Fibroblast of peridontal ligament (primary cell): ENCODE measurements at regions not wholly inside any gene's neighbourhood (a gene's known extent, or its start where the extent isn't known, plus 50 kb on each side); places are given as distances from the start of the nearest gene placed in this dataset.
"Not testable (repeated sequence)": the region's sequence is repeated elsewhere in the genome, so short reads cannot be mapped to it uniquely, and the experiment has no call there.

ENCODE experiments used
- DNase-seq: peaks from one replicate; pipeline ENCODE4 v3.0.0-alpha.2; 2010; ENCODE audit errors: extremely low read depth

DNA sequence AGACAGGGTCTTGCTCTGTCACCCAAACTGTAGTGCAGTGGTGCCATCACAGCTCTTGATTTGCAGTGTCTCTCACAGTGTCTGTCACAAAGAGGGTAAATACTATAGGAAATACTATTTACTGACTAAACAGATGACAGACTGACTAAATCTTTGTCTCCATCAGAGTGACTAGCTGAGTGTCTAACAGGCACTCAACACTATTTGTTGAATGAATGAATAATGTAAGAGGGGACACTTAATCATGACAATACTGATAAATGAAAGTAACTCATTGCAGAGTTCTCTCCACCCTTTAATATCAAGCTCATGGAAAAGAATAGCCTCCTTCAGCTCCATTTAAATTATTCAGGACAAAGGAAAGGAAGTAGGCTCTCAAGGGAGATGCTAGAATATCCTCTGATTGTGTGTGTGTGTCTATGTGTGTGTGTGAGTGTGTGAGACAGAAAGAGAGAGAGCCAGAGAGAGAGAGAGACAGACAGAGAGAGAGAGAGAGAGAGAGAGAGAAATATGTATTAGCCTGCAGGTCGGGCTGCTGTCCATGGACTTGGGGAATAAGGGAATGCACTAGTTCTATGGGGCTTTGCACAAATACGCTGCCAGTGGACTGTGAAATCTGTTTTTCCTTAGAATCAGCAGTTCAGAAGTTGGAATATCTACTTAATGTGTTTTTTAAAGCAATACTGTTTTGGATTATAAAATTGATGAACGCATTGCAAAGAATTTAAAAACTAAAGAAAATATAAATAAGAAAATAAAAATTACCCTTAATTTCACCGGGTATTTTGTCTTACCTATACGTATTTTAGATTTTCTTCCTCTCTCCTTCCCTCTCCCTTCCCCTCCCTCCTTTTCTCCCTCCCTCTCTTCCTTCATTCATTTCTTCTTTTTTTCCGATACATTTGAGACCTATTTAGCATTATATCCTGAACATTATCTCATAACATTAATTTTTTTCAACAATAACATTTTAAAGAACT, 132.9 kb upstream of the LRIG1 start:
- DNase-seq: no peak

DNA sequence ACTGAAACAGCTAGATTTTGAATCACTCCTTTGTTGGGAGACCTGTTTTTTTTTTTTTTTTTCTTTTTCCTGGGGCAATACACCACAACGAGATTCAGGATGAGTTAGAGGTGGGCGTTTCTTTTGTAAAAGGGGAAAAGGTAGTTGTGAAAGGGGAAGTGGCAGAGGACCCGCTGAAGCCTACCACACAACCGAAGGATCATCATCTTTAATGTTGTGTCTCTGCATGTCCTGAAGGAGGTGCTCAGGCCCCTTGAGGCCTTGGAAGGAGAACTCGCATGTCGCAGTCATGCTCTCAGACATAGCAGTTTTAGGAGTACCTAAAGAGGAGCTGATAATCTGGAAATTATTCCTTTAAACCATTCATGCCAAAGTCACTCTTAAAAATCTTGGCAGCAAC, 137.9 kb upstream of the LRIG1 start:
- DNase-seq: no peak

DNA sequence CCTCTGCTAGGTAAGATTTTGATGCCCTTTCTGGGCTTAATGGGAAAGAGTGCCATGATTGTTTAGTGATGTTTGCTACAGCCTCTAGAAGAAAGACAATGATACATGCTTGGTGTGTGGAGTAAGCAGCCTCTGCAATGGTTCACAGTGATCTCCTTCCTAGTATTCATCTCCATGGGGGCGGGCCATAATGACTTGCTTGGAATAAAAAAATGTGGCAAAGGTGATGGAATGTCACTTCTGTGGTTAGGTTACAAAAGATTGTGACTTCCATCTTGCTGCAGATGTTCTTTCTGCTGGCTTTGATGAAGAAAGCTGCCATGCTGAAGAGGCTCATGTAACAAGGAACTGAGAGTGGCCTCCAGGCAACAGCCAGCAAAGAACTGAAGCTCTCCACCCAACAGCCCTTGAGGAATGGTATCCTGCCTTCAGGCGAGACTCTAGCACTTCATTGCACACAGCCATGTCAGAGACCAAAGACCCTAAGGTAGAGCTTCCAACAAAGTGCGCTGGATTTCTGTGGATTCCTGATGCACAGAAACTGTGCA, 139.1 kb upstream of the LRIG1 start:
- no peak for DNase-seq

- DNase-seq: no peak
These were observed 141.2 kb upstream of the LRIG1 start for GRCh38 chr3:66642019-66642418.

- no peak for DNase-seq
These were observed 141.7 kb upstream of the LRIG1 start for GRCh38 chr3:66642484-66642883.

DNA sequence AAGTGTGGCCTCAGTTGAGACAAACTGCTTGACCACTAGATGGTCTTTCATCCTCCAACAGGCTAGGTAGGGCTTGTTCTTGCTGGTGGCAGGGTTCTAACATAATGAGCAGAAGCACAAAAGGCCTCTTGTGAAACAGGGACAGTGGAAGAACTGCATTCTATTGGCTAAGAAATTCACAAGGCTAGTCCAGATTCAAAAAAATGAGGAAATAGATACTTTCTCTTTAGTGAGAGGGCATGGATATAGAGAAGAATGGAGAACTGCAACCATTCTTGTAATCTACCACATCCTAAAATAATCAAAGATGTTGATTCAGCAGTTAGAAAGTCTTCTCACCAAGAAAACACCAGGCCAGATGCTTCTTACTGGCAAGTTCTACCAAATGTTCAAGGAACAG, 143.7 kb upstream of the LRIG1 start:
- no peak for DNase-seq

DNA sequence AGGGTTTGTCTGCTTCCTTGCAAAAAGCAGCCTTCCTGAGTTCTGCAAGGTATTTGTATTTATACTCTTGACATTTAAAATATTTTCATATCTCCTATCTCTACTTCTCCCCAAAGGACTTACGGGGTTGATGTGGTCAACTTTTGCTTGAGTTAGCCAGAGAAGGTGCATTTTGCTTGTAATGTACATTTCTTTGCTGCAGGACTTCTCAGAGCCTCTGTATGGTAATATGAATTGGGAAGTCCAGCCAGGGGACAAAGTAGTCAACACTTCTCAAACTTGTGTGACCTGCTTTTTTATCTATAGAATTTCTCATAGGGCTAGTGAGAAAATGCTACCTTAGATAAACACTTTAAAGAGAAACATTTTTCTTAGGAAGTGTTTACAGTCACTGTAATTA, 148.2 kb upstream of the LRIG1 start:
- DNase-seq: no peak

DNA sequence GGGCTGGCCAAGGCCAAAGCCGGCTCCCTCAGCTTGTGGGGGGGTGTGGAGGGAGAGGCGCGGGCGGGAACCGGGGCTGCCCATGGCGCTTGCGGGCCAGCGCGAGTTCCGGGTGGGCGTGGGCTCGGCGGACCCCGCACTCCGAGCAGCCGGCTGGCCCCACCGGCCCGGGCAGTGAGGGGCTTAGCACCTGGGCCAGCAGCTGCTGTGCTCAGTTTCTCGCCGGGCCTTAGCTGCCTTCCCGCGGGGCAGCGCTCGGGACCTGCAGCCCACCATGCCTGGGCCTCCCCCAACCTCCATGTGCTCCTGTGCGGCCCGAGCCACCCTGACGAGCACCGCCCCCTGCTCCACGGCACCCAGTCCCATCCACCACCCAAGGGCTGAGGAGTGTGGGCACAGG, 150.7 kb upstream of the LRIG1 start:
- not testable (repeated sequence) for DNase-seq

DNA sequence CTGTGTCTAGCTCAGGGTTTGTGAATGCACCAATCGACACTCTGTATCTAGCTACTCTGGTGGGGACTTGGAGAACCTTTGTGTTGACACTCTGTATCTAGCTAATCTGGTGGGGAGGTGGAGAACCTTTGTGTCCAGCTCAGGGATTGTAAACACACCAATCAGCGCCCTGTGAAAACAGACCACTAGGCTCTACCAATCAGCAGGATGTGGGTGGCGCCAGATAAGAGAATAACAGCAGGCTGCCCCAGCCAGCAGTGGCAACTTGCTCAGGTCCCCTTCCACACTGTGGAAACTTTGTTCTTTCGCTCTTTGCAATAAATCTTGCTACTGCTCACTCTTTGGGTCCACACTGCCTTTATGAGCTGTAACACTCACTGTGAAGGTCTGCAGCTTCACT, 151.3 kb upstream of the LRIG1 start:
- DNase-seq: not testable (repeated sequence)

- DNase-seq: no peak
These were observed 154.2 kb upstream of the LRIG1 start for GRCh38 chr3:66655044-66655443.

DNA sequence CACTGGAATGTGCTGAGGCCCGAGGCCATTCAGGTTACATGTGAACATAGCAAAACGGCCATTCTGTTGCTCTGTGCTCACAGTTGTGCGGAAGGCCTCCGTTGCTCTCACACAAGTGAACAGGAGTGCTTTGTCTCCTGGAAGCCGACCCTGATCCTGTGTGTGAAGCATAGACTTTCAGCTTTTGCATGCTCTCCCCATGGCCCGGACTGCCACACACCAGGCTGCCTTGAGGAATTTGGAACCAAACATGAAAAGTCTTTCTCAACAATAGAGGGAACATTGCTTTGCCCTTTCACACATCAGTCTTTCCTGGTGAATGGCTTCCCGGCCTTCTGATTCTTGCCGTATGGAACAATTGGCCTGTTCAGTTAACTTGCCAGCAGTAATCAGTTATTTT, 154.8 kb upstream of the LRIG1 start:
- DNase-seq: no peak

GRCh38 chr3:66656609-66657008, 155.8 kb upstream of the LRIG1 start:
- no peak for DNase-seq

GRCh38 chr3:66659056-66659455, 158.2 kb upstream of the LRIG1 start:
- DNase-seq: no peak

GRCh38 chr3:66661628-66662027, 160.8 kb upstream of the LRIG1 start:
- no peak for DNase-seq

DNA sequence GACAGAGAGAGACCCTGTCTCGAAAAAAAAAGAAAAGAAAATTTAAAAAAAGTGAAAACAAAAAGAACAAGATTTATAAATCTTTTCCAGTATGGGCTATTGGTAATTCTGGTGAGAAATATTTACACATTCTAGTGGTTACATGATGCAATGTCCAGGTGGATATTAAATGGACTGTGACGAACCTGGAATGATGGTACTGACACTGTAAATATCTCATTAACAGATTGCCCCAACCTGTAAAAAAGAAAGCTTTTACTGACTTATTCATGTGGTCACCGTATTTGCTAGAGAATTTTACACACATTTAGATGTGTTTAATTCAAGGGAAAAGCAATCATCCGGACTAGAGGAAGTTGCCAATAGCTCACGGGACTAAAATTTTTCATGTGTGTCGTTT, 162.1 kb upstream of the LRIG1 start:
- DNase-seq: no peak

DNA sequence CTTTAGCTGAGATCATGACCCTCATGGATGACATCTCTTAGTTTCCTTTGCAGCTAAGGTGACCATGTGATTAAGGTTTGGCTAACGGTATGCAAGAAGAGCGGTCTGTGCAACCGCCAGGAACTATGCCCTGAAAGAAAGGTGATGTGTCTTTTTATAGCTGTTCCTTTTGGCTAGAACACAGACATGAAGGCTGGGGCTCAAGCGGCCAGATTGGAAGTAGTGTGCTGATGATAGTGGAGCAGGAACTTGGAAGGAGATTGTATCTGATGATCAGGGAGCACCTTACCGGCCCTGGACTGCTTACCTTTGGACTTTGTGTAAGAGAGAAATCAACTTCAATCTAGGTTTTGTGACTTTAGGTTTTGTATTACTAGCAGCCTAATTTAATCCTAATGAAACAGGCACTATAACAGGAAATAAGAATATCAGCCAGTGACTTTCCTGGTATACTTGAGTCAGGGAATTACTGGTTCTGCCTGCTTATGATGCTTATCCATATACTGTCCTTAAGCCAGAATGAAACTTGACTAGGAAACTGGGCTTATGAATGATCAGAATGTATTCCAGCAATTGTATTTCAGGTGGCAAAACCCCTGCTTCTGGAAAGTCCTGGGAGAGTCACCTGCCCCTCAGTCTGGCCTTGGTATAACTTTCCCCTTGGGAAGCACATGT, 164.3 kb upstream of the LRIG1 start:
- DNase-seq: no peak

DNA sequence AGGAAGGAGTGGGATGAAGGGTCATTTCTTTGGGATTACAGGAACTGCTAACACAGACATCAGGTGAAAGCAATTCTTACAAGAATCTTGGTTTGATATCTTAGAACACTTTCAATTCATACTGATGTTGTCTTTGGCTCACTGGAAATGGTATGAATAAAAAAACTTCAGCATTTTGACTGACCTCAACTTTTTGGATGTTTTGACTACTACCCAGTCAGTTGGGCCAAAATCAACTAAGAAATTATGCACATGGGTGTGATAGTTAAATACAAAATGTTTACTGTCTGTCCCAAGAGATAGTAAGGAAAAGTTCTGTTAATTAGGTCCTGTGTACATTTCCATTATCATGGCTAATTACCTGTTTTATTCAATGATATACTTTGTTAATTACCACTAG, 165.5 kb upstream of the LRIG1 start:
- DNase-seq: no peak

GRCh38 chr3:66667263-66667662, 166.4 kb upstream of the LRIG1 start:
- DNase-seq: no peak

GRCh38 chr3:66671291-66671690, 170.5 kb upstream of the LRIG1 start:
- DNase-seq: no peak

DNA sequence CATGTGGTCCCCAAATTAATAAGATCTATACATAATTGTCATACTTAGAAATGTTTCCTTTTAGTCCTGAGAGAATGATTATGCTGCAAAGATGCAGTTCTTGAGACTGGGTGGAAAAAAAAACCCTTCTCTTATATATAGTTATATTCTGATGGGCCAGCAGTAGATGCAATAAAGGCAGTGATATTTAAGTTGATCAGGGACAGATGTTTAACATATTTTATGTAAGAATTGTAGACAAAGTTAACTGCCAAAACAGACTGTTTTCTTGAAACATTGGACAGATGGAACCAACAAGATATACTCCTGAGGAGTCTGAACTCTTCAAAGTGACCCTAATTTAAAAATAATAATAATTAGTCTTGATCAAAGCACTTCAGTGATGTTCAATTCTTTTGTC, 172.0 kb upstream of the LRIG1 start:
- DNase-seq: no peak

- no peak for DNase-seq
These were observed 172.5 kb upstream of the LRIG1 start for GRCh38 chr3:66673293-66673692.

- peak; percentile 5 for DNase-seq
These were observed 174.5 kb upstream of the LRIG1 start for GRCh38 chr3:66675366-66675765.
